ENCODE measurements at regions not wholly inside any gene's neighbourhood (a gene's known extent, or its start where the extent isn't known, plus 50 kb on each side); places are given as distances from the start of the nearest gene placed in this dataset.

GRCh38 chr7:130909881-130910672 lies 176.1 kb upstream of the KLF14 start:
- no peak for TF ChIP-seq CTCF (optimal IDR thresholded peaks at IDR 0.05 in 1 of 3, IDR thresholded peaks at IDR 0.05 in 1 of 3, conservative IDR thresholded peaks at IDR 0.05 in 1 of 3; ENCODE audit: extremely low read depth in 1 of 3, insufficient read depth in 2 of 3, low read length in 3 of 3)
- TF ChIP-seq EZH2 (IDR thresholded peaks at IDR 0.05; ENCODE audit: low read length) = no peak

Measured in keratinocyte (primary cell).